ENCODE measurements at regions not wholly inside any gene's neighbourhood (a gene's known extent, or its start where the extent isn't known, plus 50 kb on each side); places are given as distances from the start of the nearest gene placed in this dataset.

DNA sequence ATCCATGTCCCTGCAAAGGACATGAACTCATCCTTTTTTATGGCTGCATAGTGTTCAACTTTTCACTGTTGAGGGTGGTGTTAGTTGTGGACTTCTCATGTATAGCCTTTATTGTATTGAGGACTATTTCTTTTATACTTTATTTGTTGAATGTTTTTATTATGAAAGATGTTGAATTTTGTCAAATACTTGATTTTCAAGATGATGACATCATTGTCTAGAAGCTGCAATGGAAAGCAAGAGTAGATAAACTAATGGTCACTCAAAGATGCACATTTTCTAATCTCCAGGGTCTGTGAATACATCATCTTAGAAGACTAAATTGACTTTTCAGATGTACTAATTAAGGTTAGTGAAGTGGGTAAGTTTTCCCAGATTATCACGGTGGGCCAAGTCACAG, 1117.0 kb downstream of the DSC3 start:
- no peaks in the 10 kb centered on the region for H3K36me3 Mint-ChIP-seq (ENCODE audit: insufficient read depth in 1 of 3, low read depth in 3 of 3)
- no peak for DNase-seq
- Histone ChIP-seq H3T11ph (ENCODE audit: low read length) (no peak overlapping the region), H4K8ac (replicated peaks; ENCODE audit: insufficient read length, low read depth, low read length) (no peak overlapping the region), H2BK12ac (ENCODE audit: insufficient read length, low read depth, low read length) (no peak overlapping the region), H3K18ac (ENCODE audit: insufficient read length, low read depth, low read length) (no peak overlapping the region), H3K4me1 (ENCODE audit: insufficient read depth, low read length) (no peaks in the 10 kb centered on the region), H2AK5ac (ENCODE audit: insufficient read length, low read length) (no peak overlapping the region), H3K56ac (ENCODE audit: insufficient read length, low read depth, low read length) (no peak overlapping the region), H3K4me2 (ENCODE audit: insufficient read depth, insufficient read length, low read length) (no peak overlapping the region), H2BK15ac (ENCODE audit: low read depth, low read length) (no peak overlapping the region), H3K79me2 (ENCODE audit: insufficient read depth, low read length) (no peaks in the 10 kb centered on the region), H4K5ac (ENCODE audit: insufficient read length, low read depth, low read length) (no peak overlapping the region), H3K9me3 (ENCODE audit: control insufficient read depth, low read depth, low read length) (no peaks in the 10 kb centered on the region), H3K4ac (ENCODE audit: low read depth, low read length) (no peak overlapping the region), H2AFZ (ENCODE audit: low read length) (no peak overlapping the region), H3K79me1 (ENCODE audit: insufficient read depth, low read depth, low read length, poor library complexity, severe bottlenecking) (no peaks in the 10 kb centered on the region), H2BK5ac (ENCODE audit: insufficient read length, low read length) (no peak overlapping the region), H3K27me3 (ENCODE audit: insufficient read depth, low read length) (no peaks in the 10 kb centered on the region), H2BK120ac (ENCODE audit: low read depth, low read length, poor library complexity, severe bottlenecking) (no peak overlapping the region), H4K20me1 (ENCODE audit: control insufficient read depth, insufficient read depth, insufficient read length) (no peaks in the 10 kb centered on the region), H3K27ac (ENCODE audit: insufficient read length, low read depth, low read length) (no peak overlapping the region), H2BK20ac (ENCODE audit: low read depth, low read length, poor library complexity, severe bottlenecking) (no peak overlapping the region), H3K9ac (ENCODE audit: extremely low read depth, insufficient read length, low read length) (no peak overlapping the region), H3K14ac (ENCODE audit: insufficient read depth, low read length) (no peak overlapping the region), H4K91ac (ENCODE audit: insufficient read length, low read depth, low read length) (no peak overlapping the region), H3K23me2 (ENCODE audit: insufficient read length, low read depth, low read length, poor library complexity, severe bottlenecking) (no peaks in the 10 kb centered on the region), H3K23ac (ENCODE audit: insufficient read length, low read depth, low read length) (no peak overlapping the region)
- TF ChIP-seq CTCF (conservative IDR thresholded peaks at IDR 0.05): no peak
- no peaks in the 10 kb centered on the region for H3K27me3 Mint-ChIP-seq (ENCODE audit: low read depth)
- H3K4me3 Mint-ChIP-seq: no peak overlapping the region
- WGBS (ENCODE audit: extremely low coverage, insufficient read length, low lambda C conversion rate): no CpG with 5 or more reads among the region's 1 CpG
- no peaks in the 10 kb centered on the region for H3K4me1 Mint-ChIP-seq
- H3K9me3 Mint-ChIP-seq: no peaks in the 10 kb centered on the region
- H3K27ac Mint-ChIP-seq: no peak overlapping the region
